HEK293 (cell line): ENCODE measurements at regions not wholly inside any gene's neighbourhood (a gene's known extent, or its start where the extent isn't known, plus 50 kb on each side); places are given as distances from the start of the nearest gene placed in this dataset.

Source experiments
- CTCF ChIA-PET: fragments of 350-600 bp; formaldehyde crosslinking; extraction: SDS; loops from one replicate; lab custom pipeline; 2021; ENCODE audit warnings: antibody characterized with exemption; lab: Yijun Ruan, JAX
- POLR2A ChIA-PET: fragments of 300-600 bp; formaldehyde crosslinking; extraction: SDS; loops from one replicate; lab custom pipeline; 2020; ENCODE audit warnings: antibody characterized with exemption, inconsistent platforms; lab: Yijun Ruan, JAX
- H3K27ac ChIP-seq: fragments of 200-500 bp; sonication (Bioruptor generic); 2 replicates; pipeline ENCODE4 v1.5.1; 2014; ENCODE audit warnings: low read depth, low read length, control low read depth, inconsistent platforms; ENCODE audit errors: extremely low read depth
- H3K36me3 ChIP-seq, 2 experiments: fragments of 200-500 bp in 1 of 2; sonication (Bioruptor generic) in 1 of 2; 1 replicate in 1 of 2; 2 replicates in 1 of 2; pipeline ENCODE4 v1.5.1; 2014 to 2017; ENCODE audit warnings: inconsistent platforms in 2 of 2, low read length in 2 of 2; ENCODE audit not compliant: control insufficient read depth in 2 of 2, insufficient read depth in 1 of 2
- H3K4me1 ChIP-seq: fragments of 200-500 bp; sonication (Bioruptor generic); 2 replicates; pipeline ENCODE4 v1.5.1; 2014; ENCODE audit warnings: mild to moderate bottlenecking, low read length, inconsistent platforms; ENCODE audit not compliant: control insufficient read depth, insufficient read depth
- H3K4me3 ChIP-seq: 2 replicates; pipeline ENCODE4 v1.5.1; 2011; ENCODE audit warnings: low read depth, mild to moderate bottlenecking, control low read depth, low read length, moderate library complexity
- H3K9me3 ChIP-seq: fragments of 200-500 bp; sonication (Bioruptor generic); 2 replicates; pipeline ENCODE4 v1.5.1; 2014; ENCODE audit warnings: low read depth, low read length, inconsistent platforms; ENCODE audit not compliant: control insufficient read depth, insufficient read depth
- BCL11B ChIP-seq: fragments of 450-650 bp; formaldehyde crosslinking; IDR thresholded peaks from 2 replicates; pipeline ENCODE4 v1.5.1; 2016; ENCODE audit warnings: low read depth, missing biosample characterization, missing genetic modification characterization
- KLF10 ChIP-seq: fragments of 450-650 bp; IDR thresholded peaks from 2 replicates; pipeline ENCODE4 v1.5.1; 2018; ENCODE audit warnings: missing biosample characterization, mild to moderate bottlenecking, missing genetic modification characterization
- KLF16 ChIP-seq: fragments of 450-650 bp; formaldehyde crosslinking; IDR thresholded peaks from 2 replicates; pipeline ENCODE4 v1.5.1; 2017; ENCODE audit warnings: missing biosample characterization, missing genetic modification characterization
- OSR2 ChIP-seq: fragments of 450-650 bp; formaldehyde crosslinking; IDR thresholded peaks from 2 replicates; pipeline ENCODE4 v1.5.1; 2016; ENCODE audit warnings: missing biosample characterization, missing genetic modification characterization
- PRDM1 ChIP-seq: fragments of 450-650 bp; formaldehyde crosslinking; IDR thresholded peaks from 2 replicates; pipeline ENCODE4; 2016; ENCODE audit warnings: missing biosample characterization, missing genetic modification characterization
- TRIM28 ChIP-seq: IDR thresholded peaks from 2 replicates; pipeline ENCODE4 v1.6.1; 2011; ENCODE audit warnings: low read length, control low read depth, borderline replicate concordance
- ZBTB48 ChIP-seq: fragments of 450-650 bp; formaldehyde crosslinking; IDR thresholded peaks from 2 replicates; pipeline ENCODE4 v1.5.1; 2016; ENCODE audit warnings: missing biosample characterization, missing genetic modification characterization
- ZBTB7A ChIP-seq: fragments of 450-650 bp; formaldehyde crosslinking; IDR thresholded peaks from 2 replicates; pipeline ENCODE4 v1.5.1; 2016; ENCODE audit warnings: low read depth, missing biosample characterization, missing genetic modification characterization
- ZFP3 ChIP-seq: fragments of 450-650 bp; formaldehyde crosslinking; IDR thresholded peaks from 2 replicates; pipeline ENCODE4 v1.5.1; 2016; ENCODE audit warnings: low read depth, missing biosample characterization, missing genetic modification characterization
- ZNF169 ChIP-seq: fragments of 450-650 bp; formaldehyde crosslinking; IDR thresholded peaks from 2 replicates; pipeline ENCODE4 v1.5.1; 2016; ENCODE audit warnings: missing biosample characterization, missing genetic modification characterization
- ZNF175 ChIP-seq: fragments of 450-650 bp; formaldehyde crosslinking; IDR thresholded peaks from 2 replicates; pipeline ENCODE4 v1.5.1; 2016; ENCODE audit warnings: missing biosample characterization, missing genetic modification characterization
- ZNF19 ChIP-seq: fragments of 450-650 bp; formaldehyde crosslinking; IDR thresholded peaks from 2 replicates; pipeline ENCODE4; 2016; ENCODE audit warnings: missing biosample characterization, missing genetic modification characterization, low read depth
- ZNF292 ChIP-seq: fragments of 450-650 bp; formaldehyde crosslinking; IDR thresholded peaks from 2 replicates; pipeline ENCODE4 v1.5.1; 2016; ENCODE audit warnings: low read depth, missing biosample characterization, missing genetic modification characterization, borderline replicate concordance
- ZNF335 ChIP-seq: fragments of 450-650 bp; formaldehyde crosslinking; conservative IDR thresholded peaks from 2 replicates; pipeline ENCODE4 v1.5.1; 2016; ENCODE audit warnings: missing biosample characterization, missing genetic modification characterization
- ZNF510 ChIP-seq: fragments of 450-650 bp; formaldehyde crosslinking; IDR thresholded peaks from 2 replicates; pipeline ENCODE4 v1.5.1; 2018; ENCODE audit warnings: mild to moderate bottlenecking, missing genetic modification characterization, missing biosample characterization; ENCODE audit not compliant: insufficient replicate concordance
- ZNF561 ChIP-seq: fragments of 450-650 bp; IDR thresholded peaks from 2 replicates; pipeline ENCODE4 v1.5.1; 2018; ENCODE audit warnings: missing biosample characterization, missing genetic modification characterization, borderline replicate concordance
- ZNF654 ChIP-seq: fragments of 450-650 bp; formaldehyde crosslinking; IDR thresholded peaks from 2 replicates; pipeline ENCODE4 v1.5.1; 2016; ENCODE audit warnings: low read depth, missing biosample characterization, missing genetic modification characterization
- TF ChIP-seq, protein P1 (sequence below): fragments of 450-650 bp; formaldehyde crosslinking; IDR thresholded peaks from 2 replicates; pipeline ENCODE4 v1.5.1; 2017; ENCODE audit warnings: missing biosample characterization, missing genetic modification characterization
- TF ChIP-seq, protein P2 (sequence below): fragments of 450-650 bp; IDR thresholded peaks from 2 replicates; pipeline ENCODE4 v1.5.1; 2018; ENCODE audit warnings: missing biosample characterization, mild to moderate bottlenecking, missing genetic modification characterization
- TF ChIP-seq, protein P3 (sequence below): fragments of 450-650 bp; formaldehyde crosslinking; IDR thresholded peaks from 2 replicates; pipeline ENCODE4 v1.5.1; 2016; ENCODE audit warnings: missing biosample characterization, missing genetic modification characterization

DNA sequence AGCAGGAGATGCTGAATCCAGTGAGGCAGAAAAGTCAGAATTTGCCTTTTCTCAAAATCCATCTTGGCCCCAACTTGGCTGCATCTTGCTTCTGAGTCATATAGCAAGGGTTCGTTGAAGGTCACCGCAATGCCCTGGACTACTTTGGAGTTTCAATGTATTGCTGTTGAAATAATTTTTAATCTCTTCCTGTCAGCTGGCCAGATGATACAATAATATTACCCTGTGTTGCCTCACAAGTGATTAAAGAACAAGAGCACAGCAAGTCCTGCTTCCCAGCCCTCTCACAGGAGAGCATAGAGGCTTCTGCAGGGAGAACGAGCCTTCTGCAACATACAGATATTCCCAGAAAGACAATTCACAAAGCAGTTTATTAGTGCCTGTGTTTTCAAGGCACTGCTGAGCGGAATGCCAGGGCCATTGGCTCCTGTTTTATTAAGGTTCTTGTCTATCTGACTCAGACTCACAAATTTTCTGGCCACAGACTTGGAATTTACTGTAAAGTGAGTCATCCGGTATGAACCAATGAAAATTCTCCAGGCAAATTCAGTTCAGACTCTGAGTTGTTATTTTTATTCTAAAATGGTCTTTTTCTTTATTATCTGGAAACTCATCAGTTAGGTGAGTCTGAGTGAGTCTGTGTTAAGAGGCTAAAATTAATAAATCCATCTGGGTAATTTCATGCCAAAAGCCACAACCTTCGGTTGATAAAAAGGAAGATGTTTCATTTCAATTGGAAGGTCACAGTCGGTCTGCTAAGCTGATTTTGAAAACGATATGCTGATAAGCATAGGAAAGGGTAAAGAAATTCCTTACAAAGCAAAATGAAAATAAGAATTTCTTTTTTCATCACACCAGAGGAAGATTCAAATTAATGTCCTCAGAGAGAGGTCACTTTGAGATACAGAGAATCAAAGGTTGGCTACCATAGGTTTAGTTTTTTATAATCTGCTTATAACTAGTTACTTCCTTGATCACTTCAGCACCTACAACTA lies 289.4 kb upstream of the STXBP5 start:
- peak; percentile 12 for TF ChIP-seq ZNF335 (tag by site-specific recombination)
- 0 out of 2 replicates have a peak, but pooled peaks have one; percentile 21 for TF ChIP-seq KLF10 (tag by site-specific recombination)
- no peak for TF ChIP-seq ZNF561 (tag by site-specific recombination)
- 0 out of 2 replicates have a peak, but pooled peaks have one; percentile 4 for TF ChIP-seq PRDM1
- TF ChIP-seq, protein P1, sequence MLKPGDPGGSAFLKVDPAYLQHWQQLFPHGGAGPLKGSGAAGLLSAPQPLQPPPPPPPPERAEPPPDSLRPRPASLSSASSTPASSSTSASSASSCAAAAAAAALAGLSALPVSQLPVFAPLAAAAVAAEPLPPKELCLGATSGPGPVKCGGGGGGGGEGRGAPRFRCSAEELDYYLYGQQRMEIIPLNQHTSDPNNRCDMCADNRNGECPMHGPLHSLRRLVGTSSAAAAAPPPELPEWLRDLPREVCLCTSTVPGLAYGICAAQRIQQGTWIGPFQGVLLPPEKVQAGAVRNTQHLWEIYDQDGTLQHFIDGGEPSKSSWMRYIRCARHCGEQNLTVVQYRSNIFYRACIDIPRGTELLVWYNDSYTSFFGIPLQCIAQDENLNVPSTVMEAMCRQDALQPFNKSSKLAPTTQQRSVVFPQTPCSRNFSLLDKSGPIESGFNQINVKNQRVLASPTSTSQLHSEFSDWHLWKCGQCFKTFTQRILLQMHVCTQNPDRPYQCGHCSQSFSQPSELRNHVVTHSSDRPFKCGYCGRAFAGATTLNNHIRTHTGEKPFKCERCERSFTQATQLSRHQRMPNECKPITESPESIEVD (tag by site-specific recombination): peak; percentile 40
- no peak for TF ChIP-seq ZNF654 (tag by site-specific recombination)
- TF ChIP-seq, protein P2, sequence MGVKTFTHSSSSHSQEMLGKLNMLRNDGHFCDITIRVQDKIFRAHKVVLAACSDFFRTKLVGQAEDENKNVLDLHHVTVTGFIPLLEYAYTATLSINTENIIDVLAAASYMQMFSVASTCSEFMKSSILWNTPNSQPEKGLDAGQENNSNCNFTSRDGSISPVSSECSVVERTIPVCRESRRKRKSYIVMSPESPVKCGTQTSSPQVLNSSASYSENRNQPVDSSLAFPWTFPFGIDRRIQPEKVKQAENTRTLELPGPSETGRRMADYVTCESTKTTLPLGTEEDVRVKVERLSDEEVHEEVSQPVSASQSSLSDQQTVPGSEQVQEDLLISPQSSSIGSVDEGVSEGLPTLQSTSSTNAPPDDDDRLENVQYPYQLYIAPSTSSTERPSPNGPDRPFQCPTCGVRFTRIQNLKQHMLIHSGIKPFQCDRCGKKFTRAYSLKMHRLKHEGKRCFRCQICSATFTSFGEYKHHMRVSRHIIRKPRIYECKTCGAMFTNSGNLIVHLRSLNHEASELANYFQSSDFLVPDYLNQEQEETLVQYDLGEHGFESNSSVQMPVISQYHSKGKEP (tag by site-specific recombination): no peak
- POLR2A ChIA-PET: interaction anchor here (1.1 to 2.1 kb wide), 3 partner anchors 13 to 287 kb away, joined by 3 to 7 read pairs (median 5); no protein-coding TSS in a partner anchor
- H3K4me3 ChIP-seq: peak overlapping the region; percentile 18
- H3K9me3 ChIP-seq: no peaks in the 10 kb centered on the region
- H3K4me1 ChIP-seq: peaks cover 4% of the 10 kb centered on the region; the same call in 1 of the 2 replicates
- peak overlapping the region; percentile 38; the same call in 1 of the 2 replicates for H3K27ac ChIP-seq
- H3K36me3 ChIP-seq: no peaks in the 10 kb centered on the region
- CTCF ChIA-PET: no interaction called here

DNA sequence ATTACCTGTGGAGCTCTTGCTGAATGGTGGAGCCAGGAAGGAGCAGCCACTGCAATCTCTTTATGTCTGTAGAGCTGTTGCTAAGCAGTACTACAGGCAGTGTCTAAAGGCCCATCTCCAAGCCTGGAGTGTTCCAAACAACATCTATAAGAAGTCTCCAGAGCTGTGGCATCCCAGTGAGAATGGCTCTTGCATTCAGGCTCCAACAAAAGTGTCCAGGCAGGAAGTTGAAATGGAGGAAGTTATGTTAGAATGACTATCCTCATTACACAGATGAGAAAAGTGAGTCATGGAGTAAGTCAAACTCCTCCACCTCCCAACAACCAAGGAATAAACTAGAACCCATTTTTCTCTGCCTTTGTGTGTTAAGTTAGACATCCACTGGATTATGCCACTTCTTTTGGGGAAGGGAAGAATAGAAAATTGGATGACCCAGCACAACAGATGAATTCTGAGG lies 288.5 kb upstream of the STXBP5 start:
- Histone ChIP-seq H3K9me3 (no peaks in the 10 kb centered on the region), H3K4me3 (no peak overlapping the region), H3K4me1 (peaks cover 4% of the 10 kb centered on the region; the same call in 1 of the 2 replicates), H3K27ac (no peak overlapping the region), H3K36me3 (no peaks in the 10 kb centered on the region)
- ChIA-PET POLR2A (interaction anchor here (1.1 to 2.1 kb wide), 3 partner anchors 14 to 286 kb away, joined by 3 to 7 read pairs (median 5); no protein-coding TSS in a partner anchor), CTCF (no interaction called here)
- no peak for TF ChIP-seq BCL11B (tag by site-specific recombination)
- no peak for TF ChIP-seq ZNF175
- TF ChIP-seq ZFP3 (tag by site-specific recombination): no peak
- no peak for TF ChIP-seq ZNF19
- TF ChIP-seq, protein P3, sequence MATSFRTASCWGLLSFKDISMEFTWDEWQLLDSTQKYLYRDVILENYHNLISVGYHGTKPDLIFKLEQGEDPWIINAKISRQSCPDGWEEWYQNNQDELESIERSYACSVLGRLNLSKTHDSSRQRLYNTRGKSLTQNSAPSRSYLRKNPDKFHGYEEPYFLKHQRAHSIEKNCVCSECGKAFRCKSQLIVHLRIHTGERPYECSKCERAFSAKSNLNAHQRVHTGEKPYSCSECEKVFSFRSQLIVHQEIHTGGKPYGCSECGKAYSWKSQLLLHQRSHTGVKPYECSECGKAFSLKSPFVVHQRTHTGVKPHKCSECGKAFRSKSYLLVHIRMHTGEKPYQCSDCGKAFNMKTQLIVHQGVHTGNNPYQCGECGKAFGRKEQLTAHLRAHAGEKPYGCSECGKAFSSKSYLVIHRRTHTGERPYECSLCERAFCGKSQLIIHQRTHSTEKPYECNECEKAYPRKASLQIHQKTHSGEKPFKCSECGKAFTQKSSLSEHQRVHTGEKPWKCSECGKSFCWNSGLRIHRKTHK: no peak
- no peak for TF ChIP-seq TRIM28
- TF ChIP-seq ZNF292 (tag by site-specific recombination): no peak
- TF ChIP-seq ZNF169 (tag by site-specific recombination): no peak
- no peak for TF ChIP-seq KLF16 (tag by site-specific recombination)
- no peak for TF ChIP-seq OSR2 (tag by site-specific recombination)
- TF ChIP-seq ZNF510: no peak
- TF ChIP-seq ZBTB48 (tag by site-specific recombination): no peak
- TF ChIP-seq ZBTB7A (tag by site-specific recombination): no peak
